Stimulated activated CD4-positive, alpha-beta T cell treated with anti-CD3 and anti-CD28 coated beads, Interleukin-12 subunit alpha, Interleukin-12 subunit beta, amount 100 ng/mL, for 48 hours (primary cell): ENCODE measurements at regions not wholly inside any gene's neighbourhood (a gene's known extent, or its start where the extent isn't known, plus 50 kb on each side); places are given as distances from the start of the nearest gene placed in this dataset.
A peak's percentile ranks its signal among the peaks of the same experiment; 100 is the strongest.
"Not testable (repeated sequence)": the region's sequence is repeated elsewhere in the genome, so short reads cannot be mapped to it uniquely, and the experiment has no call there.

Experiments used
- DNase-seq, 3 donors: peaks; one replicate each; pipeline ENCODE4 v3.0.0-alpha.2; 2020; ENCODE audit warnings: low read depth in 2 of 3, low spot score in 1 of 3

- DNase-seq: no peak
Measured at GRCh38 chr2:238712011-238712410, 135.9 kb upstream of the TWIST2 start.

- no peak for DNase-seq
Measured at GRCh38 chr2:238713198-238713826, 134.6 kb upstream of the TWIST2 start.

- DNase-seq: no peak
Measured at GRCh38 chr2:238714038-238714528, 133.8 kb upstream of the TWIST2 start.

GRCh38 chr2:238716171-238716570 lies 131.7 kb upstream of the TWIST2 start:
- no peak for DNase-seq

GRCh38 chr2:238716585-238716984 lies 131.3 kb upstream of the TWIST2 start:
- no peak for DNase-seq

- DNase-seq: no peak
Measured at GRCh38 chr2:238717084-238717483, 130.8 kb upstream of the TWIST2 start.

- DNase-seq: no peak
Measured at GRCh38 chr2:238719641-238720040, 128.2 kb upstream of the TWIST2 start.

GRCh38 chr2:238720232-238720672 lies 127.6 kb upstream of the TWIST2 start:
- DNase-seq: peak; percentile 27 to 48 (median 44)

GRCh38 chr2:238722181-238722580 lies 125.7 kb upstream of the TWIST2 start:
- no peak for DNase-seq

- DNase-seq: no peak
Measured at GRCh38 chr2:238722883-238723282, 125.0 kb upstream of the TWIST2 start.

GRCh38 chr2:238723740-238724320 lies 124.1 kb upstream of the TWIST2 start:
- DNase-seq: not testable (repeated sequence)

GRCh38 chr2:238724728-238725127 lies 123.2 kb upstream of the TWIST2 start:
- no peak for DNase-seq

GRCh38 chr2:238725298-238725697 lies 122.6 kb upstream of the TWIST2 start:
- DNase-seq: no peak

- no peak for DNase-seq
Measured at GRCh38 chr2:238726670-238727584, 121.0 kb upstream of the TWIST2 start.

GRCh38 chr2:238727585-238728329 lies 120.1 kb upstream of the TWIST2 start:
- no peak for DNase-seq

GRCh38 chr2:238728330-238729260 lies 119.3 kb upstream of the TWIST2 start:
- DNase-seq: no peak

GRCh38 chr2:238729261-238729935 lies 118.5 kb upstream of the TWIST2 start:
- DNase-seq: no peak

- no peak for DNase-seq
Measured at GRCh38 chr2:238730001-238730669, 117.8 kb upstream of the TWIST2 start.

GRCh38 chr2:238730881-238731280 lies 117.0 kb upstream of the TWIST2 start:
- DNase-seq: no peak
